ENCODE measurements at regions not wholly inside any gene's neighbourhood (a gene's known extent, or its start where the extent isn't known, plus 50 kb on each side); places are given as distances from the start of the nearest gene placed in this dataset.

DNA sequence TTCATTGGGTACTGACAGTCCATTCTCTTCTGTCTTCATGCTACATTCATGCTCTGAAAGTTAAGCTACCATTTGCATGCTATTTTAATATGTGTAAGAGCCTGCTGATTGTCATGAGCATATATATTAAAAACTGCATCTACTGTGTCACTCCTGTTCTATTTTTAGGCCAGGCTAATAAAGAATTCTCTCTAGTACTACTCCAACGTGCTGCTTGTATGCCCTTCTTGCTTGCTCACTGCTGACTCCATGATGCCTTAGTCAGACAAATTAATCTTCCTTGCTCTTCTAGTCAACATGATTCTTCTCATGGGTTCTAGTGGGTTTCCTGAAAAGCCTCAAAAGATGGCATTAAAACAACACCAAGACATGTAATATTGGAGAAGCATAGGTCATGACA is 1600.1 kb downstream of the DPP10 start:
- H3K27ac Mint-ChIP-seq, result no peak overlapping the region
- H3K4me1 Mint-ChIP-seq, result no peaks in the 10 kb centered on the region
- peaks cover 18% of the 10 kb centered on the region for H3K36me3 Mint-ChIP-seq
- POLR2A ChIA-PET, result no interaction called here
- TF ChIP-seq, protein P1, sequence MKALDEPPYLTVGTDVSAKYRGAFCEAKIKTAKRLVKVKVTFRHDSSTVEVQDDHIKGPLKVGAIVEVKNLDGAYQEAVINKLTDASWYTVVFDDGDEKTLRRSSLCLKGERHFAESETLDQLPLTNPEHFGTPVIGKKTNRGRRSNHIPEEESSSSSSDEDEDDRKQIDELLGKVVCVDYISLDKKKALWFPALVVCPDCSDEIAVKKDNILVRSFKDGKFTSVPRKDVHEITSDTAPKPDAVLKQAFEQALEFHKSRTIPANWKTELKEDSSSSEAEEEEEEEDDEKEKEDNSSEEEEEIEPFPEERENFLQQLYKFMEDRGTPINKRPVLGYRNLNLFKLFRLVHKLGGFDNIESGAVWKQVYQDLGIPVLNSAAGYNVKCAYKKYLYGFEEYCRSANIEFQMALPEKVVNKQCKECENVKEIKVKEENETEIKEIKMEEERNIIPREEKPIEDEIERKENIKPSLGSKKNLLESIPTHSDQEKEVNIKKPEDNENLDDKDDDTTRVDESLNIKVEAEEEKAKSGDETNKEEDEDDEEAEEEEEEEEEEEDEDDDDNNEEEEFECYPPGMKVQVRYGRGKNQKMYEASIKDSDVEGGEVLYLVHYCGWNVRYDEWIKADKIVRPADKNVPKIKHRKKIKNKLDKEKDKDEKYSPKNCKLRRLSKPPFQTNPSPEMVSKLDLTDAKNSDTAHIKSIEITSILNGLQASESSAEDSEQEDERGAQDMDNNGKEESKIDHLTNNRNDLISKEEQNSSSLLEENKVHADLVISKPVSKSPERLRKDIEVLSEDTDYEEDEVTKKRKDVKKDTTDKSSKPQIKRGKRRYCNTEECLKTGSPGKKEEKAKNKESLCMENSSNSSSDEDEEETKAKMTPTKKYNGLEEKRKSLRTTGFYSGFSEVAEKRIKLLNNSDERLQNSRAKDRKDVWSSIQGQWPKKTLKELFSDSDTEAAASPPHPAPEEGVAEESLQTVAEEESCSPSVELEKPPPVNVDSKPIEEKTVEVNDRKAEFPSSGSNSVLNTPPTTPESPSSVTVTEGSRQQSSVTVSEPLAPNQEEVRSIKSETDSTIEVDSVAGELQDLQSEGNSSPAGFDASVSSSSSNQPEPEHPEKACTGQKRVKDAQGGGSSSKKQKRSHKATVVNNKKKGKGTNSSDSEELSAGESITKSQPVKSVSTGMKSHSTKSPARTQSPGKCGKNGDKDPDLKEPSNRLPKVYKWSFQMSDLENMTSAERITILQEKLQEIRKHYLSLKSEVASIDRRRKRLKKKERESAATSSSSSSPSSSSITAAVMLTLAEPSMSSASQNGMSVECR (CRISPR knock-in tag; IDR thresholded peaks at IDR 0.05; ENCODE audit: borderline replicate concordance), result no peak
- TF ChIP-seq, protein P2, sequence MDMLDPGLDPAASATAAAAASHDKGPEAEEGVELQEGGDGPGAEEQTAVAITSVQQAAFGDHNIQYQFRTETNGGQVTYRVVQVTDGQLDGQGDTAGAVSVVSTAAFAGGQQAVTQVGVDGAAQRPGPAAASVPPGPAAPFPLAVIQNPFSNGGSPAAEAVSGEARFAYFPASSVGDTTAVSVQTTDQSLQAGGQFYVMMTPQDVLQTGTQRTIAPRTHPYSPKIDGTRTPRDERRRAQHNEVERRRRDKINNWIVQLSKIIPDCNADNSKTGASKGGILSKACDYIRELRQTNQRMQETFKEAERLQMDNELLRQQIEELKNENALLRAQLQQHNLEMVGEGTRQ (CRISPR knock-in tag; IDR thresholded peaks at IDR 0.05), result no peak
- TF ChIP-seq, protein P3, sequence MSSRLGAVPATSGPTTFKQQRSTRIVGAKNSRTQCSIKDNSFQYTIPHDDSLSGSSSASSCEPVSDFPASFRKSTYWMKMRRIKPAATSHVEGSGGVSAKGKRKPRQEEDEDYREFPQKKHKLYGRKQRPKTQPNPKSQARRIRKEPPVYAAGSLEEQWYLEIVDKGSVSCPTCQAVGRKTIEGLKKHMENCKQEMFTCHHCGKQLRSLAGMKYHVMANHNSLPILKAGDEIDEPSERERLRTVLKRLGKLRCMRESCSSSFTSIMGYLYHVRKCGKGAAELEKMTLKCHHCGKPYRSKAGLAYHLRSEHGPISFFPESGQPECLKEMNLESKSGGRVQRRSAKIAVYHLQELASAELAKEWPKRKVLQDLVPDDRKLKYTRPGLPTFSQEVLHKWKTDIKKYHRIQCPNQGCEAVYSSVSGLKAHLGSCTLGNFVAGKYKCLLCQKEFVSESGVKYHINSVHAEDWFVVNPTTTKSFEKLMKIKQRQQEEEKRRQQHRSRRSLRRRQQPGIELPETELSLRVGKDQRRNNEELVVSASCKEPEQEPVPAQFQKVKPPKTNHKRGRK (CRISPR knock-in tag; IDR thresholded peaks at IDR 0.05; ENCODE audit: borderline replicate concordance), result no peak
- TF ChIP-seq CREB1 (CRISPR knock-in tag; IDR thresholded peaks at IDR 0.05) (no peak), GABPB1 (CRISPR knock-in tag; IDR thresholded peaks at IDR 0.05) (no peak), TP53 (CRISPR knock-in tag; IDR thresholded peaks at IDR 0.05) (no peak)
- TF ChIP-seq, protein P4, sequence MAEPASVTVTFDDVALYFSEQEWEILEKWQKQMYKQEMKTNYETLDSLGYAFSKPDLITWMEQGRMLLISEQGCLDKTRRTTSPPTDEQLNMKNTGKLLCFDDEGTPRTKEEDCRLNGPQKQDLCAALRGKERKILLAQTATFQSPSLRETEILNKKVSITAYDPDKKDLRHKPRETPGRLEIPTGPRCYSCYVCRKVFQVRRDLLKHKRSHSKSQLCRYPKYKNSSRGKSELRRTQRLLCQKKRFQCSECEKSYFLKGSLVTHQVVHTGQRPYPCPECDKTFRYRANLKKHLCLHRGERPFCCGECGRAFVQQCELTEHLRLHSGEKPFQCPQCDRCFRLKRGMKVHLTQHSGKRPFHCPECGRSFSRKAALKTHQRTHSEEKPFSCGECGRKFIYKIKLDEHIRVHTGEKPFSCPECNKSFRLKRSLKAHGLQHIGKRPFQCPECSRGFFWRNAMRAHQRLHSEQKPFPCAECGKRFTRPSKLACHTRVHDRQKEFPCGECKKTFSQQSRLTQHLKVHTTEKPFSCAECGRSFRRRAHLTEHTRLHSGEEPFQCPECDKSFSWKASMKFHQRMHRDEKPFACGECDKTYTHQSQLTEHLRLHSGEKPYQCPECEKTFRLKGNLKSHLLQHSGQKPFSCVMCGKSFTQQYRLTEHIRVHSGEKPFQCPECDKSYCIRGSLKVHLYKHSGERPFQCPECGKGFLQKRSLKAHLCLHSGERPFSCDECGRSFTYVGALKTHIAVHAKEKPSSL (CRISPR knock-in tag; conservative IDR thresholded peaks at IDR 0.05), result no peak
- TF ChIP-seq, protein P5, sequence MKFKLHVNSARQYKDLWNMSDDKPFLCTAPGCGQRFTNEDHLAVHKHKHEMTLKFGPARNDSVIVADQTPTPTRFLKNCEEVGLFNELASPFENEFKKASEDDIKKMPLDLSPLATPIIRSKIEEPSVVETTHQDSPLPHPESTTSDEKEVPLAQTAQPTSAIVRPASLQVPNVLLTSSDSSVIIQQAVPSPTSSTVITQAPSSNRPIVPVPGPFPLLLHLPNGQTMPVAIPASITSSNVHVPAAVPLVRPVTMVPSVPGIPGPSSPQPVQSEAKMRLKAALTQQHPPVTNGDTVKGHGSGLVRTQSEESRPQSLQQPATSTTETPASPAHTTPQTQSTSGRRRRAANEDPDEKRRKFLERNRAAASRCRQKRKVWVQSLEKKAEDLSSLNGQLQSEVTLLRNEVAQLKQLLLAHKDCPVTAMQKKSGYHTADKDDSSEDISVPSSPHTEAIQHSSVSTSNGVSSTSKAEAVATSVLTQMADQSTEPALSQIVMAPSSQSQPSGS (CRISPR knock-in tag; IDR thresholded peaks at IDR 0.05; ENCODE audit: borderline replicate concordance, low read depth), result no peak
- TF ChIP-seq, protein P6, sequence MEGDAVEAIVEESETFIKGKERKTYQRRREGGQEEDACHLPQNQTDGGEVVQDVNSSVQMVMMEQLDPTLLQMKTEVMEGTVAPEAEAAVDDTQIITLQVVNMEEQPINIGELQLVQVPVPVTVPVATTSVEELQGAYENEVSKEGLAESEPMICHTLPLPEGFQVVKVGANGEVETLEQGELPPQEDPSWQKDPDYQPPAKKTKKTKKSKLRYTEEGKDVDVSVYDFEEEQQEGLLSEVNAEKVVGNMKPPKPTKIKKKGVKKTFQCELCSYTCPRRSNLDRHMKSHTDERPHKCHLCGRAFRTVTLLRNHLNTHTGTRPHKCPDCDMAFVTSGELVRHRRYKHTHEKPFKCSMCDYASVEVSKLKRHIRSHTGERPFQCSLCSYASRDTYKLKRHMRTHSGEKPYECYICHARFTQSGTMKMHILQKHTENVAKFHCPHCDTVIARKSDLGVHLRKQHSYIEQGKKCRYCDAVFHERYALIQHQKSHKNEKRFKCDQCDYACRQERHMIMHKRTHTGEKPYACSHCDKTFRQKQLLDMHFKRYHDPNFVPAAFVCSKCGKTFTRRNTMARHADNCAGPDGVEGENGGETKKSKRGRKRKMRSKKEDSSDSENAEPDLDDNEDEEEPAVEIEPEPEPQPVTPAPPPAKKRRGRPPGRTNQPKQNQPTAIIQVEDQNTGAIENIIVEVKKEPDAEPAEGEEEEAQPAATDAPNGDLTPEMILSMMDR (IDR thresholded peaks at IDR 0.05), result no peak
- TF ChIP-seq, protein P7, sequence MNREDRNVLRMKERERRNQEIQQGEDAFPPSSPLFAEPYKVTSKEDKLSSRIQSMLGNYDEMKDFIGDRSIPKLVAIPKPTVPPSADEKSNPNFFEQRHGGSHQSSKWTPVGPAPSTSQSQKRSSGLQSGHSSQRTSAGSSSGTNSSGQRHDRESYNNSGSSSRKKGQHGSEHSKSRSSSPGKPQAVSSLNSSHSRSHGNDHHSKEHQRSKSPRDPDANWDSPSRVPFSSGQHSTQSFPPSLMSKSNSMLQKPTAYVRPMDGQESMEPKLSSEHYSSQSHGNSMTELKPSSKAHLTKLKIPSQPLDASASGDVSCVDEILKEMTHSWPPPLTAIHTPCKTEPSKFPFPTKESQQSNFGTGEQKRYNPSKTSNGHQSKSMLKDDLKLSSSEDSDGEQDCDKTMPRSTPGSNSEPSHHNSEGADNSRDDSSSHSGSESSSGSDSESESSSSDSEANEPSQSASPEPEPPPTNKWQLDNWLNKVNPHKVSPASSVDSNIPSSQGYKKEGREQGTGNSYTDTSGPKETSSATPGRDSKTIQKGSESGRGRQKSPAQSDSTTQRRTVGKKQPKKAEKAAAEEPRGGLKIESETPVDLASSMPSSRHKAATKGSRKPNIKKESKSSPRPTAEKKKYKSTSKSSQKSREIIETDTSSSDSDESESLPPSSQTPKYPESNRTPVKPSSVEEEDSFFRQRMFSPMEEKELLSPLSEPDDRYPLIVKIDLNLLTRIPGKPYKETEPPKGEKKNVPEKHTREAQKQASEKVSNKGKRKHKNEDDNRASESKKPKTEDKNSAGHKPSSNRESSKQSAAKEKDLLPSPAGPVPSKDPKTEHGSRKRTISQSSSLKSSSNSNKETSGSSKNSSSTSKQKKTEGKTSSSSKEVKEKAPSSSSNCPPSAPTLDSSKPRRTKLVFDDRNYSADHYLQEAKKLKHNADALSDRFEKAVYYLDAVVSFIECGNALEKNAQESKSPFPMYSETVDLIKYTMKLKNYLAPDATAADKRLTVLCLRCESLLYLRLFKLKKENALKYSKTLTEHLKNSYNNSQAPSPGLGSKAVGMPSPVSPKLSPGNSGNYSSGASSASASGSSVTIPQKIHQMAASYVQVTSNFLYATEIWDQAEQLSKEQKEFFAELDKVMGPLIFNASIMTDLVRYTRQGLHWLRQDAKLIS (CRISPR knock-in tag; IDR thresholded peaks at IDR 0.05; ENCODE audit: borderline replicate concordance), result no peak
- DNase-seq (ENCODE audit: low spot score), result no peak
- no peak for ATAC-seq
- peaks cover 45% of the 10 kb centered on the region for H3K9me3 Mint-ChIP-seq
- no peak overlapping the region for H3K4me3 Mint-ChIP-seq
- CTCF ChIA-PET, result no interaction called here
- H3K27me3 Mint-ChIP-seq (ENCODE audit: low read depth), result no peaks in the 10 kb centered on the region
